ENCODE measurements at regions not wholly inside any gene's neighbourhood (a gene's known extent, or its start where the extent isn't known, plus 50 kb on each side); places are given as distances from the start of the nearest gene placed in this dataset.
"Not testable (repeated sequence)": the region's sequence is repeated elsewhere in the genome, so short reads cannot be mapped to it uniquely, and the experiment has no call there.

- H3K4me3 ChIP-seq (ENCODE audit: low read length), result no peak overlapping the region
- no peak overlapping the region for H2AFZ ChIP-seq (ENCODE audit: low read depth, low read length)
- peaks cover 7% of the 10 kb centered on the region for H3K4me1 ChIP-seq (ENCODE audit: insufficient read depth, low read length)
- no peaks in the 10 kb centered on the region for H3K9me3 ChIP-seq (ENCODE audit: low read length)
- H3K36me3 ChIP-seq (ENCODE audit: insufficient read depth, low read length), result no peaks in the 10 kb centered on the region
- H3K27me3 ChIP-seq (ENCODE audit: insufficient read depth, low read length), result no peaks in the 10 kb centered on the region
Observed at GRCh38 chr20:53891306-53891894, 179.0 kb downstream of the BCAS1 start.

DNA sequence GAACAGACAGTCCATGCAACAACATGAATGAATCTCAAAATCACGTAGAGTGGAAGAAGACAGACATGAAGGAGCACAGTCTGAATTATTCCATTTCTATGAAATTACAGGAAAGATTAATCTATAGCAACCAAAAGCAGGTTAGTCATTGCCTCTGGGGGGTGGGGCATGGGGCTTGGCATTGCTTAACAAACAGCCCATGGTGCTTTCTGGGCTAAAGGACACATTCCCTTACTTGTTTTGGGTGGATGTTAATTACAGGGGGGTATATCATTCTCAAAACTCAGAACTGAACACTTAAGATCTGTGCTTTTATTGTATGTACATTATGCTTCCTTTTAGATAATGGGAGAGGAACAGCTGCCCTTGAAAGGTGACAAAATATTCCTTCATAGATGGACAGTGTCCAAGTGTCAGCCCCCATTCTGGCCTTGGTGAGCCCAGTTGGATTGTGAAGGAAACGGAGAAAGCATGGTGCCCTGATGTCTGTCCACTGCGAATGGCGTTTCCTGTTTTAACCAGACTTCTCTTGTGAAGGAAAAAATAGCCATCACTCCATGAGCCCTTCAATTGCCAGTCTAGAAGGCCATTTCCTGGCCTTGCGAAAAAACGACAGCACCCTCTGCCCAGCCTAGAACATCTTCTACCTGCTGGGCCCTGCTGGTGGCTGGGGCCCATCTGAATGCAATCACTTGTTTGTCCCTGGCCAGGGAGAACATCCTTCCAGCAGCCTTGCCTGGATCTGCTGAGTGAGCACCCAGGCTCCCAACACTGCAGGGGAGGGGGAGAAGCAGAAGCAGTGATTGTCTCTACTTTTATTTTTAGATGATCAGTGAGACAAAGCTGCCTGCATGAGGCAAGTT is 179.7 kb downstream of the BCAS1 start:
- Histone ChIP-seq H3K4me1 (ENCODE audit: insufficient read depth, low read length) (peaks cover 7% of the 10 kb centered on the region), H3K9me3 (ENCODE audit: low read length) (no peaks in the 10 kb centered on the region), H2AFZ (ENCODE audit: low read depth, low read length) (no peak overlapping the region), H3K27me3 (ENCODE audit: insufficient read depth, low read length) (no peaks in the 10 kb centered on the region), H3K4me3 (ENCODE audit: low read length) (no peak overlapping the region), H3K36me3 (ENCODE audit: insufficient read depth, low read length) (no peaks in the 10 kb centered on the region)

GRCh38 chr20:53889411-53890148 is 180.8 kb downstream of the BCAS1 start:
- Histone ChIP-seq H3K4me3 (ENCODE audit: low read length) (no peak overlapping the region), H3K27me3 (ENCODE audit: insufficient read depth, low read length) (no peaks in the 10 kb centered on the region), H2AFZ (ENCODE audit: low read depth, low read length) (no peak overlapping the region), H3K9me3 (ENCODE audit: low read length) (no peaks in the 10 kb centered on the region), H3K36me3 (ENCODE audit: insufficient read depth, low read length) (no peaks in the 10 kb centered on the region), H3K4me1 (ENCODE audit: insufficient read depth, low read length) (peaks cover 7% of the 10 kb centered on the region)

GRCh38 chr20:53888951-53889350 is 181.4 kb downstream of the BCAS1 start:
- no peaks in the 10 kb centered on the region for H3K27me3 ChIP-seq (ENCODE audit: insufficient read depth, low read length)
- no peaks in the 10 kb centered on the region for H3K9me3 ChIP-seq (ENCODE audit: low read length)
- H3K36me3 ChIP-seq (ENCODE audit: insufficient read depth, low read length), result no peaks in the 10 kb centered on the region
- H3K4me3 ChIP-seq (ENCODE audit: low read length), result no peak overlapping the region
- peaks cover 7% of the 10 kb centered on the region for H3K4me1 ChIP-seq (ENCODE audit: insufficient read depth, low read length)
- no peak overlapping the region for H2AFZ ChIP-seq (ENCODE audit: low read depth, low read length)

DNA sequence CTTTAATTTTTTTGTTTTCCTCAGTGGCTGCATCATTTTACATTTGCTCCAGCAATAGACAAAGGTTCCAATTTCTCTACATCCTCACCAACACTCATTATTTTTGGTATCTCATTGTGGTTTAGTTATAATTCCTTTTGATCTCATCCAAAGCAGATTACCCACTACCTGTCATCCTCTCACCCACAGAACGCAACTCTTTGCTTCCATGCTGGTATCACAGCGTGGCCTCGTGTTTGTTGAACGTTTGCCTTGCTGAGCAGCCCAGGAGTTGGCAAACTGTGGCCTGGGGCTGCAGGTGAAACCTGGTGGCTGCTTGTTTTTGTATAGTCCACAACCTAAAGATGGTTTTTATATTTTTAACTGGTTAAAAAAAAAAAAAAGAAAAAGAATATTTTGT is 181.9 kb downstream of the BCAS1 start:
- no peaks in the 10 kb centered on the region for H3K27me3 ChIP-seq (ENCODE audit: insufficient read depth, low read length)
- H3K36me3 ChIP-seq (ENCODE audit: insufficient read depth, low read length), result no peaks in the 10 kb centered on the region
- no peak overlapping the region for H3K4me3 ChIP-seq (ENCODE audit: low read length)
- H2AFZ ChIP-seq (ENCODE audit: low read depth, low read length), result no peak overlapping the region
- peaks cover 7% of the 10 kb centered on the region for H3K4me1 ChIP-seq (ENCODE audit: insufficient read depth, low read length)
- no peaks in the 10 kb centered on the region for H3K9me3 ChIP-seq (ENCODE audit: low read length)

DNA sequence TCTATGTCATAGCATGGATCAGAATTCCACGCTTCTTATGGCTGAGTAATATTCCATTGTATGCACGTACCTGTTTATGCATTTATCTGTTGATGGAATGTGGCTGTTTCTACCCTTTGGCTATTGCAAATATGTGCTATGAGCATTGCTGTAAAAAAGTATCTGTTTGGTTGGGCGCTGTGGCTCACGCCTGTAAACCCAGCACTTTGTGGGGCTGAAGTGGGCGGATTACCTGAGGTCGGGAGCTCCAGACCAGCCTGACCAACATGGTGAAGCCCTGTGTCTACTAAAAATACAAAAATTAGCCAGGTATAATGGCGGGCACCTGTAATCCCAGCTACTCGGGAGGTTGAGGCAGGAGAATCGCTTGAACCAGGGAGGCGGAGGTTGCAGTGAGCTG is 182.4 kb downstream of the BCAS1 start:
- Histone ChIP-seq H3K36me3 (ENCODE audit: insufficient read depth, low read length) (no peaks in the 10 kb centered on the region), H3K27me3 (ENCODE audit: insufficient read depth, low read length) (no peaks in the 10 kb centered on the region), H2AFZ (ENCODE audit: low read depth, low read length) (no peak overlapping the region), H3K4me1 (ENCODE audit: insufficient read depth, low read length) (peaks cover 3% of the 10 kb centered on the region), H3K4me3 (ENCODE audit: low read length) (no peak overlapping the region), H3K9me3 (ENCODE audit: low read length) (no peaks in the 10 kb centered on the region)

DNA sequence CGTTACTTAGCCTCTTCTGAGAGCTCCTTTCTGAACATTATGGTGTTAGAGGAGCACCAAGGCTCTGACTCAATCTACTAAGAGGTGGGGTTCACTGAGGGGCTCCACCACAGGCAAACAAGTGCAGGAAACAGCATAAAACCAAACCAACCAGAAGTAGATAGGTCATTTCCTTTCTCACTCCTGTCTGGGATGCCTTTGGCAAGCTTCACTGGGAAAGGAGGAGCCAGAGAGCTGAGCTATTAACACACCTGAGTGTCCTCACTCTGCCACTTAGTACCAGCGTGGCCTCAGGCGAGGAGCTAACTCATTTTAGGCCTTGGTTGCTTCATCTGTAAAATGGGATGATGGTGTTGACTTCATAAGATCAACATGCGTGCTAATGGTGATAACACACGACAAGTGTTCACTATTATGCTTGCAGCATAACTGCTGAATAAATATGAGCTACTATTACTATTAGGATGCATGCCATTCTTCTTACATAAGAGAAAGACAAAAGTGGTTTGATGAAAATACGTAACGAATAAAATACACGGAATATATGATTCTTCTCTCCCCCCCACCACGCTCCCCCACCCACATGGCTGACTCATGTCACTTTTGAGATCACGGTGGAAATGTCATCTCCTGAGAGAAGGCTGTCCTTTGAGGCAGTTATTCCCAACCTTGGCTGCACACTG is 185.4 kb downstream of the BCAS1 start:
- no peaks in the 10 kb centered on the region for H3K36me3 ChIP-seq (ENCODE audit: insufficient read depth, low read length)
- H2AFZ ChIP-seq (ENCODE audit: low read depth, low read length), result no peak overlapping the region
- no peaks in the 10 kb centered on the region for H3K9me3 ChIP-seq (ENCODE audit: low read length)
- H3K4me1 ChIP-seq (ENCODE audit: insufficient read depth, low read length), result no peaks in the 10 kb centered on the region
- no peaks in the 10 kb centered on the region for H3K27me3 ChIP-seq (ENCODE audit: insufficient read depth, low read length)
- H3K4me3 ChIP-seq (ENCODE audit: low read length), result no peak overlapping the region

GRCh38 chr20:53883098-53883911 is 187.1 kb downstream of the BCAS1 start:
- no peak overlapping the region for H2AFZ ChIP-seq (ENCODE audit: low read depth, low read length)
- H3K9me3 ChIP-seq (ENCODE audit: low read length), result no peaks in the 10 kb centered on the region
- H3K27me3 ChIP-seq (ENCODE audit: insufficient read depth, low read length), result no peaks in the 10 kb centered on the region
- H3K4me3 ChIP-seq (ENCODE audit: low read length), result no peak overlapping the region
- no peaks in the 10 kb centered on the region for H3K4me1 ChIP-seq (ENCODE audit: insufficient read depth, low read length)
- no peaks in the 10 kb centered on the region for H3K36me3 ChIP-seq (ENCODE audit: insufficient read depth, low read length)

DNA sequence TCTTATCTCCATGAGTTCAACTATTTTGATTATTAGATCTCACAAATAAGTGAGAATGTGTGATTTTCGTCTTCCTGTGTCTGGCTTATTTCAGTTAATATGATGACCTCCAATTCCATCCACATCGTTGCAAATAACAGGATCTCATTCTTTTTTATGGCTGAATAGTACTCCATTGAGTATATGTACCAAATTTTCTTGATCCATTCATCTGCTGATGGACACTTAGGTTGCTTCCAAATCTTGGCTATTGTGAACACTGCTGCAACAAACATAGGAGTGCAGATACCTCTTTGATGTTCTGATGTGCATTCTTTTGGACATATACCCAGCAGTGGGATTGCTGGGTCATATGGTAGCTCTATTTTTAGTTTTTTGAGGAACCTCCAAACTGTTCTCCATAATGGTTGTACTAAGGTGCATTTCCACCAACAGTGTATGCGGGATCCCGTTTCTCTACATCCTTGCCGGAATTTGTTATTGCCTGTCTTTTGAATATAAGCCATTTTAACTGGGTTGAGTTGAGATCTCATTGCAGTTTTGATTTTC is 187.9 kb downstream of the BCAS1 start:
- H3K4me1 ChIP-seq (ENCODE audit: insufficient read depth, low read length); H3K27me3 ChIP-seq (ENCODE audit: insufficient read depth, low read length); H2AFZ ChIP-seq (ENCODE audit: low read depth, low read length); H3K9me3 ChIP-seq (ENCODE audit: low read length); H3K4me3 ChIP-seq (ENCODE audit: low read length); H3K36me3 ChIP-seq (ENCODE audit: insufficient read depth, low read length): not testable (repeated sequence)

DNA sequence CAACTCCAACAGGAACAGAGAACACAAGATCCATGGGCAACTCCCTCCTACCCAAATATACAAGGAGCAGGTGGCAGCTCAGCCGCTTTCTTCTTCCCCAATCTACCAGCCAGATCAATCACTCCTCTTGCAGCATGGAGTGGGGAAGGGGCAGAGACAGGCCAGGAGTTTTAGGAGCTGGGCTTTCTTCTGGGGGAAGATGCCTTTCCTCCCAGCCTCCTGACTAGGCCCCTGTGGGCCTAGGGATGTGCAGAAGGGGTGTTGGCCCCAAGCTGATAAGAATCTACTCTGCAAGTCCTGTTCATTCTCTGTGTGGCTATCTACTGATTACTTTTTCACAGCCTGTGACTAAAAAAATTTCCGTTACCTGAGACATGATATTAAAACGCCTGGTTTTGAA is 189.0 kb downstream of the BCAS1 start:
- Histone ChIP-seq H3K9me3 (ENCODE audit: low read length) (no peaks in the 10 kb centered on the region), H3K4me3 (ENCODE audit: low read length) (no peak overlapping the region), H2AFZ (ENCODE audit: low read depth, low read length) (no peak overlapping the region), H3K27me3 (ENCODE audit: insufficient read depth, low read length) (no peaks in the 10 kb centered on the region), H3K36me3 (ENCODE audit: insufficient read depth, low read length) (no peaks in the 10 kb centered on the region), H3K4me1 (ENCODE audit: insufficient read depth, low read length) (no peaks in the 10 kb centered on the region)

- Histone ChIP-seq H2AFZ (ENCODE audit: low read depth, low read length) (no peak overlapping the region), H3K27me3 (ENCODE audit: insufficient read depth, low read length) (no peaks in the 10 kb centered on the region), H3K4me1 (ENCODE audit: insufficient read depth, low read length) (no peaks in the 10 kb centered on the region), H3K9me3 (ENCODE audit: low read length) (no peaks in the 10 kb centered on the region), H3K36me3 (ENCODE audit: insufficient read depth, low read length) (no peaks in the 10 kb centered on the region), H3K4me3 (ENCODE audit: low read length) (no peak overlapping the region)
Observed at GRCh38 chr20:53880108-53880641, 190.2 kb downstream of the BCAS1 start.

- H3K36me3 ChIP-seq (ENCODE audit: insufficient read depth, low read length), result no peaks in the 10 kb centered on the region
- H3K9me3 ChIP-seq (ENCODE audit: low read length), result no peaks in the 10 kb centered on the region
- H2AFZ ChIP-seq (ENCODE audit: low read depth, low read length), result no peak overlapping the region
- no peaks in the 10 kb centered on the region for H3K27me3 ChIP-seq (ENCODE audit: insufficient read depth, low read length)
- no peak overlapping the region for H3K4me3 ChIP-seq (ENCODE audit: low read length)
- H3K4me1 ChIP-seq (ENCODE audit: insufficient read depth, low read length), result no peaks in the 10 kb centered on the region
Observed at GRCh38 chr20:53879048-53879684, 191.2 kb downstream of the BCAS1 start.

All from neuron (in vitro differentiated cells).